ENCODE measurements at regions not wholly inside any gene's neighbourhood (a gene's known extent, or its start where the extent isn't known, plus 50 kb on each side); places are given as distances from the start of the nearest gene placed in this dataset.

DNA sequence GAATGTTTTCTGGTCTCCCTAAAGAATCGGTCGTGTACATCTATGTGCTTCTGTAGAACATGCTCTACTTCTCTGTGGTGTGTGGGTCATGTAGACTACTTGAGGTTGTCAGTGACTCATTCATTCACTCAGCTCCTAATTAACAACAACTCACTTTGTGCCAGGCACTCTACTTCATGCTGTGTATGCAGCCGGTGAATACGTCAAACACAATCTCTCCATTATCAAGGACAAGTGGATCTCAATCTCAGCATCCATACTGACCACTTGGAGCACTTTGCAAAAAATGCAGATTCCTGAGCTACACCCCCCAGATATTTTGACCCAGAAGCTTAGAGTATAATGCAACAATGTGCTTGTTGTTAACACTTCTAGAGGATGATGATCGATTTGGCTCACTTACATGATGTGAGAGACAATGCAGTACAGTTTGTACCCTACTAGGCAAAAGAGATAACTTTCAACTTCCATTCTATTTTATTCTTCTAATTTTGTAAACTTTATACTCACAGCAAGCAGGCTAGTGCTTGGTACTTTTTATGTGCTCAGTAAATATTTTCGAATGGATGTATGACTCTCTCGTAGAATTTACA, 508.6 kb upstream of the ADAMTS5 start:
- TF ChIP-seq, protein P1, sequence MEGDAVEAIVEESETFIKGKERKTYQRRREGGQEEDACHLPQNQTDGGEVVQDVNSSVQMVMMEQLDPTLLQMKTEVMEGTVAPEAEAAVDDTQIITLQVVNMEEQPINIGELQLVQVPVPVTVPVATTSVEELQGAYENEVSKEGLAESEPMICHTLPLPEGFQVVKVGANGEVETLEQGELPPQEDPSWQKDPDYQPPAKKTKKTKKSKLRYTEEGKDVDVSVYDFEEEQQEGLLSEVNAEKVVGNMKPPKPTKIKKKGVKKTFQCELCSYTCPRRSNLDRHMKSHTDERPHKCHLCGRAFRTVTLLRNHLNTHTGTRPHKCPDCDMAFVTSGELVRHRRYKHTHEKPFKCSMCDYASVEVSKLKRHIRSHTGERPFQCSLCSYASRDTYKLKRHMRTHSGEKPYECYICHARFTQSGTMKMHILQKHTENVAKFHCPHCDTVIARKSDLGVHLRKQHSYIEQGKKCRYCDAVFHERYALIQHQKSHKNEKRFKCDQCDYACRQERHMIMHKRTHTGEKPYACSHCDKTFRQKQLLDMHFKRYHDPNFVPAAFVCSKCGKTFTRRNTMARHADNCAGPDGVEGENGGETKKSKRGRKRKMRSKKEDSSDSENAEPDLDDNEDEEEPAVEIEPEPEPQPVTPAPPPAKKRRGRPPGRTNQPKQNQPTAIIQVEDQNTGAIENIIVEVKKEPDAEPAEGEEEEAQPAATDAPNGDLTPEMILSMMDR (IDR thresholded peaks at IDR 0.05; ENCODE audit: low read depth, low read length, missing control alignments), result no peak
- H3K4me3 ChIP-seq (ENCODE audit: low read depth, low read length), result no peak overlapping the region
- DNase-seq (ENCODE audit: low read depth), result no peak
- in situ Hi-C loops (cut with HindIII; ENCODE audit: low sequenced_read_pairs), result no loop called here

DNA sequence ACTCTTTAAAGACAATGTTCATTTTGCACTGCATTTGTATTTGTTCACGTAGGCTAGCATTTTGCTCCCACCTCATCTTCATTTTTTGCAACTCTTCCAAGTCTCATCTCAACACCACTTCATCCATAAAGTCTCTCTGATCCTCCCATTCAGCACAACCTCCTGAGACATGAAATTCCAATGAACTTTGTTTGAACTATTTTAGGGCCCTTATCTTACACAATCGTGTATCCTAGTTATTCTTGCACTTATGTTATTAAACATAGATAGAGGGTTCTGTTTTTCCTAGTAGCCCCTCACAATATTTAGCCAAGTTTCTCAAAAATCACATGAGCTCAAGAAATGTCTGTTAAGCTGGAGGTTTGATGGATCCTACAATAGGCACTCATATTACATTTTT, 500.5 kb upstream of the ADAMTS5 start:
- no peak for DNase-seq (ENCODE audit: low read depth)
- no peak overlapping the region for H3K4me3 ChIP-seq (ENCODE audit: low read depth, low read length)
- in situ Hi-C loops (cut with HindIII; ENCODE audit: low sequenced_read_pairs), result no loop called here
- TF ChIP-seq, protein P1 (IDR thresholded peaks at IDR 0.05; ENCODE audit: low read depth, low read length, missing control alignments), result no peak

DNA sequence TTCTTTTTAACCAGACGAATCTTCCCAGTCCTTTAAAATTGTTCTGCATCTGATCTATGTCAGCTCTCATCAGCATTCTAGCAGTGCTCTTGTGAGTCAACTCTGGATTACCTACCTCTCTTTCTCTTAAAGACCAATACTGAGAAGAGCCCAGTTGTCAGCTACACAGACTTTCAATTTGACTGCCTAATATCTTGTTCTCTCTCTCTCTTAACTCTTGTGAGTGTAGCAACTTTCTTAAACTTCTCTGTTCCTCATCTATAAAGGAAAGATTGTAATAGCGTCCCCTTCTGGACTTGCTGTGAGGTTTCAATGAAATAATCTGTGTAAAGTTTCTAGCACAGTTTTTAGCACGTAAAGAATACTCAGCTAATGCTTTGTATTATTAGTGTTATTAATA, 499.3 kb upstream of the ADAMTS5 start:
- DNase-seq (ENCODE audit: low read depth), result no peak
- TF ChIP-seq, protein P1 (IDR thresholded peaks at IDR 0.05; ENCODE audit: low read depth, low read length, missing control alignments), result no peak
- H3K4me3 ChIP-seq (ENCODE audit: low read depth, low read length), result no peak overlapping the region
- in situ Hi-C loops (cut with HindIII; ENCODE audit: low sequenced_read_pairs), result no loop called here

DNA sequence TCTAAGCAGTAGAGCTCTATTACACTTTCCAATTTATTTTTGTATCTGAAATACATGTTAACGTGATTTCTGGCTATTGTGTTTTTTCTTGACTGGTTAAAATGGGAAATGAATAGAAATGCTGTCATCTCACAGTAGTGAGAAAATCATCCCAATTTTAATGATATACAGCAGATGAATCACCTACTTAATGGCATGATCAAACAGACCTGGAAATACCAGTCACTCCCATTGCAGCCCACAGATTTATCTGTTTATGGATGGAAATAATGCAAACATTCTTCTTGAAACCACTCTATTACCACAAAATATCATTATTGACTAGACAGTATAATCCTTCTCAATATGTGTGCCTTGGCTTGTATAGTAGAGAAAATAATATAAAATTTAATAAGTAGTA, 497.8 kb upstream of the ADAMTS5 start:
- in situ Hi-C loops (cut with HindIII; ENCODE audit: low sequenced_read_pairs), result no loop called here
- TF ChIP-seq, protein P1 (IDR thresholded peaks at IDR 0.05; ENCODE audit: low read depth, low read length, missing control alignments), result no peak
- no peak overlapping the region for H3K4me3 ChIP-seq (ENCODE audit: low read depth, low read length)
- no peak for DNase-seq (ENCODE audit: low read depth)

DNA sequence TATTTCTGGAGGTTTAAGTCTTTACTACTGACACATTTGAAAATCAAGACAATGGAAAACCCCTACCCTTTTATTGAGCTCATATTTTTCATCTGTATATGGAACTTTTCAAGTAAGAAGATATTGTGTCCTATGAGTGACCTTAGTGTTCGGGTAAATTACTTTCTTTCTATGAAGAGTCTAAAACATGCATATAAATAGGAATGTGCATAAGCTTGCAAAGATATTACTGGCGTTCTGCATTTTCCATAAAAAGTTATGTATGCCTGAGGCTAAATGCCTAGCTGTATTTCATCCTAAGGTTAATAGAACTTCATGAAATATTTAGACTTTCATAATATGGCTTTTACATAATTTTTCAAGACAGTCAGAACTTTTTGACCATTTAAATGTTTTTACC, 495.8 kb upstream of the ADAMTS5 start:
- TF ChIP-seq, protein P1 (IDR thresholded peaks at IDR 0.05; ENCODE audit: low read depth, low read length, missing control alignments), result no peak
- no peak overlapping the region for H3K4me3 ChIP-seq (ENCODE audit: low read depth, low read length)
- no peak for DNase-seq (ENCODE audit: low read depth)
- in situ Hi-C loops (cut with HindIII; ENCODE audit: low sequenced_read_pairs), result no loop called here

DNA sequence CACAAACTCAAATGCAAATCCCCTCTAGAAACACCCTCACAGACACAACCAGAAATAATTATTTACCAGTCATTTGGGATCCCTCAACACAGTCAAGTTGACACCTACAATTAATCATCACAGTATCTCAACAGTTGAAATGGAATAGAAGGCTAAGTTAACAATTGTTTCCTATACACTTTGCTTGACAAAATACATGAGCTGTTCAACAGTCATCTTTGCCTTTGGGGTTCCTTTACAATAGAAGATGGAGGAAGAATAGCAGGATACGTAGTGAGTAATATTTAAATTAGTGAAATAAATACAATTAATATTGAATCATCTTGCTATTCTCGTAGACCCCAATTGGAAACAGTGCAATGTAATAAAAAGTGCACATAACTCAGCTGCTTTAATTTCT, 487.3 kb upstream of the ADAMTS5 start:
- DNase-seq (ENCODE audit: low read depth), result no peak
- no peak overlapping the region for H3K4me3 ChIP-seq (ENCODE audit: low read depth, low read length)
- in situ Hi-C loops (cut with HindIII; ENCODE audit: low sequenced_read_pairs), result no loop called here
- TF ChIP-seq, protein P1 (IDR thresholded peaks at IDR 0.05; ENCODE audit: low read depth, low read length, missing control alignments), result no peak

Measured in astrocyte of the cerebellum (primary cell).